GM18907 (cell line): ENCODE measurements at regions not wholly inside any gene's neighbourhood (a gene's known extent, or its start where the extent isn't known, plus 50 kb on each side); places are given as distances from the start of the nearest gene placed in this dataset.

ENCODE experiments used
- ATAC-seq: cut with Tn5 transposase; IDR thresholded peaks from one replicate; pipeline ENCODE4 v1.9.1; 2021; ENCODE audit warnings: mild to moderate bottlenecking, moderate library complexity; ENCODE audit not compliant: unreplicated experiment

GRCh38 chr1:226816576-226816975 lies 53.8 kb upstream of the PSEN2 start:
- ATAC-seq = no peak

DNA sequence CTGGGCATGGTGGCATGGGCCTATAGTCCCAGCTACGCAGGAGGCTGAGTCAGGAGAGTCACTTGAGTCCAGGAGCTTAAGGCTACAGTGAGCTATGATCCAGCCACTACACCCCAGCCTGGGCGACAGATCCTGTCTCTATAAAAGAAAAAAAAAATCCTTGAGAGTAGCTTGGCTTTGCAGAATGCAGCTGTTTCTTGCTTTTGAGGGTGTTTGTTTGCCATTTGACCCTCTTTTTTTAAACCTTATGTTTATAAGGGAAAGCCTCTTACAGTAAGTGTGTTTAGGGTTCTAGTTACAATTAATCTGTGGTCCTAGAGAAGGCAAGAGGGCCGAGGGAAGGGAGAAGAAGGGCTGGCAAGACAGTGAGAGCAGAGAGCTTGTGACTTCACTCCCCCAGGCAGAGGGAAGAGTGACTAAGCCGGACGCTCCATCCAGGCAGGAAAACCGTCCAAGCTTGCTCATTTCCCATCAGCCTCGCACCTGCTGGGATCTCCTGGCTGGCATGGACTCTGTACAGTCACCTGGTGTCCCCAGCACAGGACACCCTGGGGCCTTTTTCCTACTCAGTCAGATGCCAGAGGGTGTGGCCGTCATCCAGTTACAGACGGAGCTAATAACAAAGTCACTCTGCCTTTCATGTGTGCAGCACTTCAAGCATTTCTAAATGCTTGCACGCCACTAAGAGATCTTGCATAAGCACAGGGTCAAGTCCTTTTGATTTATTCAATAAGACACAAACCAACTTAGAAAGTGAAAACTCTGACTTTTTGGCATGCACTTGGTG lies 55.5 kb upstream of the PSEN2 start:
- ATAC-seq = no peak

GRCh38 chr1:226813671-226814591 lies 56.5 kb upstream of the PSEN2 start:
- no peak for ATAC-seq

GRCh38 chr1:226810681-226811080 lies 59.7 kb upstream of the PSEN2 start:
- no peak for ATAC-seq

- ATAC-seq = no peak
Observed at GRCh38 chr1:226809785-226810571, 60.4 kb upstream of the PSEN2 start.

GRCh38 chr1:226808501-226808900 lies 61.9 kb upstream of the PSEN2 start:
- no peak for ATAC-seq

GRCh38 chr1:226806988-226807387 lies 63.4 kb upstream of the PSEN2 start:
- no peak for ATAC-seq

DNA sequence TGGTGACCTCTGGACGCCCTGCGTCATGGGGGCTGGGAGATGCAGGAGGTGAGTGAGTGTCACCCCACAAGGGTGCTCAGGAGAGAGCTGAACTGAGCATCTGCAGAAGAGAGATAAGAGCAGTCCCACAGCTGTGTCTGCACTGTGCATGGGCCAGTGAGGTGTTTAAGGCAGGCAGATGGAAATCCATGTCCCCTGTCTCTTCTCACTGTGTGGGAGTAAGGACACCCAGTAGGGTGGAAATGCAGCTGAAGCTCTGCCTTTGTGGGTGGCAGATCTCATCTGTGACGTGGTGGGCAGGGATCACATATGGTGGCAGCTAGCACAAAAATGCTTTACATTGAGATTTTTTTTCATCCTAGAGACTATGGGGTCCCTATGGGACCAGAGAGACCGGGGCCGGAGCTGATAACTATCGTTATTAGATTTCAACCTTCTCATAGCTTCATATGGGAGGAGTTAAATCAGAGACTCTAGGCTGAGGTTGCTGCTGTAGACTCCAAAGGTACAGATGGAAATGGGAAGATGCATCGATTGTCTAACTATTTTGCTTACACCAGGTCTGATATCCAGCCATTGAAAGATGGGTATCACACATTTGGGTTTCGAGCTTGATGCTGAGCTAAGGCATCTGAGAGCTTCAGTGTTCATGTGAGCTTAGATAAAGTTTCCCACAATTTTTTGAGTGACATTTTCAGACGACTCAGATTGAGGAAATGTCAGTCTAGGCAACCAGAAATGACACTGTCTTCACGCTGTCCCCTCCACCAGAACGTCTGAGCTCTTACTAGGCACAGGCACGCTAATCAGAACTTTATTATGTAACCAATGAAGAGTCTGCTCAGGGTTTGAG lies 65.3 kb upstream of the PSEN2 start:
- no peak for ATAC-seq

DNA sequence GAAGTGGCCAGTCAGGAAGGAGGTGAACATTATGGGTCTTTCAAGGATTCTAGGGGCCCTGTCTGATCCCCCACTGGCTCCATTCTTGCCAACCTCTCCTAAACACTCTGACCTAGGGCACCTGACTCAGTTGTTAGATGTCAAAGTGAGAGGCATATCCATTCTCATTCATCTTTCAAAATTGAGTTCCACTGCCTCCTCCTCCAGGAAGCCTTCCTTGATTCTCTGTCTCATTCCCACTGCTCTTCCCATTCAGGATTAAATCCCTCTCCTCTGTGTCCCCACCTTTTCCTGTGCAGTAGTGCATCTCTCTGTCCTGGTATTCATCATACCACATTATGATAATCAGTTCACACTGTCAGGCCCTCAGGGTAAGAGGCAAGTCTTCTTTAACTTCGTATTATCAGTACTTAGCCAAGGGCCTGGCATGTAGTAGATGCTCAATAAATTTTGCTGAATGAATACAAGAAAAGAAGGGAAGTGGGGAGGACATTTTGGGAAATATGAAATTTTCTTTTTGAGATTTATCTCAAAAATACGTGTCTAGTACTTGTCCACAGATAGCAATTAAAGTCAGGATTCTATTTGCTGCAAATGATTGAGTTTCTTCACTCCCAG lies 61.8 kb upstream of the ITPKB start:
- ATAC-seq = no peak

DNA sequence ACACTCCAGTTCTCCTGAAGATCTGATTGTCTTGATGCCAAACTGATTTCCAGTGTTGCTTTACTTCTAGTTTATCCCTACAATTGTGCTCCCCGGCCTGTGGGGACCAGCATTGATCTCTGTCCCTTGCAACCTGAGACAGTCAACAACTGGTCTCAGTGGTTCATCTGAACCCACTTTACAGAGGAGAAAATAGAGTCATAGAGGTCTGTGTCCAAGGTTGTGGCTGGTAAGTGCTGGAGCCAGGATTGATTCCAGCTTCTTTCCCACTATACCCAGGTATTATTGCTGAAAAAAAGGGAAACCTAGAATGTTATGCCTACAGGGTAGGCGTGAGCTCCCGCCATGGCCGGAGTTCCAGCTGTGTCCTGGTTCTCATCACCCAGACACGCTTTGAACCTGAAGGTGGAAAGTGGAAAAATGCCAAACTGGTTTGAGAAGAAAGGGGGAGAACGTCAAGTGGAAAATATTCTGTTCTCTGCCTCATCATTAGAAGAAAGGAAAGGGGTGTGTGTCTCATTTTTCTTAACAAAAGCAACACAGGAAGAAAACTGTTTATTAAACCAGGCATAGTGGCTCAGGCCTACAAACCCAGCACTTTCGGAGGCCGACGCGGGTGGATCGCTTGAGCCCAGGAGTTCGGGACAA lies 60.7 kb upstream of the ITPKB start:
- no peak for ATAC-seq

GRCh38 chr1:226798427-226799411 lies 59.6 kb upstream of the ITPKB start:
- peak; percentile 77 for ATAC-seq

- no peak for ATAC-seq
Observed at GRCh38 chr1:226797151-226797550, 58.1 kb upstream of the ITPKB start.

- no peak for ATAC-seq
Observed at GRCh38 chr1:226793620-226794276, 54.7 kb upstream of the ITPKB start.

DNA sequence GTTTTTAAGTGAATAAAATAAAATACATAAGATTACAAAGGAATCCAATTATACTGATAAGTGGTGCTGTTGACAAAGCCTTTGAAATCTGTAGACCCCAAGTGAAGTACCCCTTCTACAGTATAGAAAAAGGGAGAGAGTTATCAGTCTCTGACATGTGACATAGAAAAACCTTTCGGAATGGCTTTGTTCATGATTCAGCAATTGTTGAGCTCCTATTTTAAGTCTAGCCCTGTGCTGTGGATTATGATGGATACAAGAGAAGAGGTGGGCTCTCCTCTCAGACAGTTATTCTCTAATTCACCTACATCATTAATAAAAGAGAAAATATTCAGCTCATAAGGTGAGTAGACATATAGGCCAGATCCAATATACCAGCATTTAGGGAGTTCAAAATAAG lies 53.3 kb upstream of the ITPKB start:
- no peak for ATAC-seq

DNA sequence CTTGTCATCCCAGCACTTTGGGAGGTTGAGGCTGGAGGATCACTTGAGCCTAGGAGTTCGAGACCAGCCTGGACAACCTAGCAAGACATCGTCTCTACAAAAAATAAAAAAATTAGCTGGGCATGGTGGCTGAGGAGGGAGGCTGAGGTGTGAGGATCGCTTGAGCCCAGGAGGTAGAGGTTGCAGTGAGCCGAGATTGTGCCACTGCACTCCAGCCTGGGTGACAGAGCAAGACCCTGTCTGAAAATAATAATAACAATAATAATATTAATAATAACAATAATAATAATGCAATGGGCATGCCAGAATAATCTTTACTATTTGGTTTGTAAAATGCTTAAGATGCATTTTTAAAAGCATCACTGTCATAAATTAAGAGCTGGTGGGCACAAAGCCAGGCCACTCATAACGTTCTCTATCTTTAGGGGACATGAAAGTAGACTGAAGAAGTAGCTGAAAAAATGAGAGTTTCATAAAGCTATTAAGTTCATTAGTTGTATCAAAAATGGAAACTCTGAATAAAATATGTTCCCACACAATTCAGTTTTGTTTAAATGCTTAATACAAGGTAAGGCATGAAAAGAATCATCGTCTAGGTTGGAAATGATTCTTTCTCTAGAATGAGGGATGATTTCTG lies 51.6 kb upstream of the ITPKB start:
- no peak for ATAC-seq

GRCh38 chr1:226788965-226789364 lies 49.9 kb upstream of the ITPKB start:
- ATAC-seq = peak; percentile 68
